Fibroblast of gingiva (primary cell): ENCODE measurements at regions not wholly inside any gene's neighbourhood (a gene's known extent, or its start where the extent isn't known, plus 50 kb on each side); places are given as distances from the start of the nearest gene placed in this dataset.
"Not testable (repeated sequence)": the region's sequence is repeated elsewhere in the genome, so short reads cannot be mapped to it uniquely, and the experiment has no call there.

Source experiments
- DNase-seq: peaks from one replicate; pipeline ENCODE4 v3.0.0-alpha.2; 2011; ENCODE audit warnings: low read depth

GRCh38 chrX:95218976-95219375 lies 1465.7 kb upstream of the DIAPH2 start:
- DNase-seq, result no peak

DNA sequence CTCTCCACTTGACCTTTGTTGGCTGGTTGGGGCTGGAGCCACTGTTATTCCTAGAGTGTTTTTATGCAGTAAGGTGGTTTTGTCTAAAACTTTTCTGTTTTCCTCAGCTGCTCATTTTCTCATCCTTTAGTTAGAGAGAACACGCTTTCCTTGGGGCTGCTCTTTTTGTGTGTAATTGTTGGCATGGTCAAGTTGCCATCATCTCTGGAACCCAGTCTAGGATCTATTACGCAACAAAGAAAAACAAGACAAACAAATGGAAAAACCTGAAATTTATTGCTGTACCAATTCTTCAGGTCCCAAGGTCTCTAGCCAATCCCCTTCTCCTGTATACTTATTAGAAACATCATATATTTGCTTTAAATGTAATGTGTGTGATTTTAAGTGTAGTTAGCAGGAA lies 1436.3 kb upstream of the DIAPH2 start:
- DNase-seq, result no peak

- no peak for DNase-seq
These were observed 1394.2 kb upstream of the DIAPH2 start for GRCh38 chrX:95290455-95290854.

DNA sequence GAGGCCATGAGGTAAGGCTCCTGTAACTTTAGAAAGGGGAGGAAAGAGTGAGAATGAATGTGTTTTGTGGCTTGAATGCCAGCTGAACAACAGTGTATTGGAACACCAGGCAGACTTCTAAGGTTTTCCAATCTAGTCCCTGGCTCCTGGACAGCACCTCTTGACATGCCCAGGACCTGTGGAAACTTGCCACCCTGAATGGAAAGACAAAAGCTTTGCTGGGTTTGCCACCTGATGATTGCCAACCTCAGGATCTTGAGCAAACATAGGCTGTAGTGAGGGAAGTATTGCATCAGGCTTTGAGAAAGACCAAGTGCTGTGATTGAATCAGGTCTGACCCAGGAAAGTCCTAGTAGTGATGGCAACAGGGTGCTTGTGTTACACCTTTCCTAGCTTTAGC lies 1393.1 kb upstream of the DIAPH2 start:
- DNase-seq, result no peak

DNA sequence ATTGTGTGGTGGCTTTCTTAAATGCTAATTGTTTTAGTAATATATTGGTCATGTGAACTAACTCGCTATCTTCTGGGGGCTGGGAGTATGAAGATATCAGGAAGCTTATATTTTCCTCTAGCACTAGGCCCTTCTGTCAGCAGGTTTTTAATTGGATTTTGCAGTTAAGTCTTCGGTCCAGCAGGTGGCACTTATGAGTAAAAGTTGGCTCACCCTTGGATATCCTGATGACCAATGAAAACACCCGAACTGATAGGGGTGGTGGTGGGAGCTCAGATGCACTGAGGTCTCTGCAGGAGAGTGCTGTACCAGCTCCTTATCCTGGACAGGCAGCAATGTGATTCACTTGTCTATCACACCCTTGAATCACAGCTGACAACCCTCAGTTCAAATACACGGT lies 1365.8 kb upstream of the DIAPH2 start:
- DNase-seq, result no peak

DNA sequence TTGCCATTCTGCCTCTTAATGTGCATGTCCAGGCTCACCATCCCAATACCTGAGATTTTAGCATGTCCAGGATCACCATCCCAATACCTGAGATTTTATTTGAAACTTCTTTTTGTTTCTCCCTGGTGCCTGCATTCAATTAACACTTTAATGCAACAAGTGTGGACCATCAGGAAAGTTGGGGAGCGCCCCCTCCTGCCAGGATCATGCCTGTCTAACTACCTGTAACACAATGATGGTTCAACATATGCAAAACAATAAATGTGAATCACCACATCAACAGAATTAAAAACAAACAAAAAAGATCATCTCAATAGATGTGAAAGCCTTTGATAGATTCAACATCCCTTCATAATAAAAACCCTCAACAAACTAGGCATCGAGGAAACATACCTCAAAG lies 1359.5 kb upstream of the DIAPH2 start:
- no peak for DNase-seq

GRCh38 chrX:95330292-95330691 lies 1354.3 kb upstream of the DIAPH2 start:
- no peak for DNase-seq

DNA sequence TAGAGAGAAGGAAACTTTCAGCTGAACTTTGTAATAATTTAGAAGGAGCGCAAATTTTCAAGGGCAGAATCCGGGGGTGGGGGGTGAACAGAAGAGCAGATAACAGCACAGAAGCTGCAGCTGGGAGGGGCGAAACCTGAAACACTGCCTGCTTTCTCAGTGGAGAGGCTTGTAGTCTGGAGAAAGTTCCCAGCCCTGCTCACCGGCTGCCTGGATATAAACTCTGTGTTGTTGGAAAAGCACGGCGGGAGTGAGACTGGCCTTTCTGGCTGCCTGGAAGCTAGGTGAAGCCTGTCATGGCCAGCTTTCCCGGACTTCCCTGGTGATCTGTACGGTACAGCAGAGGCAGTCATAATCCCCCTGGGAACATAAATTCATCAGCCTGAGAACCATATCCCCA lies 1352.1 kb upstream of the DIAPH2 start:
- DNase-seq, result no peak

DNA sequence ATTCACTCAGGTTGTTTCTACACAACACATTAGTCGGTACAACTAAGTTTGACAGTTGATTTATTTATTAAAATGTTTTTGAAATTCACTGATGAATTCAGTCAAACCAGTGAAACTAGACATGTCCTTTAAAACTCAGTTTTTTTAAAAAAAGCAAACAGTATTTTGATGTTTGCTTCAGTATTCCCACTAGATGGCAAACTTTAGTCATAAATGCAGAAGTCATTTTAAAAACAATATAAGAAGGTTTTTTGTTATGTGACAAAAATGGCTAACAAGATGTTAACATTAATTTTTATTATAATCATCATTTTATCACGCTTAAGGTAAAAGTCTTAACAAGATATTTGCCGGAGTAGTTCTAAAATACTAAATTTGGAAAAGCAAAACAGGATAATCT lies 1337.8 kb upstream of the DIAPH2 start:
- no peak for DNase-seq

- no peak for DNase-seq
These were observed 1333.7 kb upstream of the DIAPH2 start for GRCh38 chrX:95350774-95351488.

GRCh38 chrX:95367286-95367685 lies 1317.4 kb upstream of the DIAPH2 start:
- no peak for DNase-seq

DNA sequence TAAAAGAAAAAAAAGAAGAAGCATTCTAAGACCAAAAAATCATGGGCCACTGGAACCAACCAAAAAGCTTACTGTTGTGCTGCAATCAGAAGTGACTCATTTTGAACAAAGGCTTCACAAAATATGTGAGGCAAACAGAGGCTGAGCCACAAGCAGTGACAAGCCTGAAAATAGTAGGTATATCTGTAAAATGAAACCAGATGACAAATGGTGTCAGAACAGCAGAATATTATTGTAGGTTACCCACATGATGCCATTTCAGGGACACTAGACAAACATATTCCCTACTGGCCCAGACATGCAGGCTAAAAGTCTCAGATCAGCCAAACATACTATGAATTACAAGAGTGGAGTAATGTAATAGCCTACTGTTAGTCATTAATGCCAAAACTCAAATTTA lies 1301.8 kb upstream of the DIAPH2 start:
- peak; percentile 6 for DNase-seq

DNA sequence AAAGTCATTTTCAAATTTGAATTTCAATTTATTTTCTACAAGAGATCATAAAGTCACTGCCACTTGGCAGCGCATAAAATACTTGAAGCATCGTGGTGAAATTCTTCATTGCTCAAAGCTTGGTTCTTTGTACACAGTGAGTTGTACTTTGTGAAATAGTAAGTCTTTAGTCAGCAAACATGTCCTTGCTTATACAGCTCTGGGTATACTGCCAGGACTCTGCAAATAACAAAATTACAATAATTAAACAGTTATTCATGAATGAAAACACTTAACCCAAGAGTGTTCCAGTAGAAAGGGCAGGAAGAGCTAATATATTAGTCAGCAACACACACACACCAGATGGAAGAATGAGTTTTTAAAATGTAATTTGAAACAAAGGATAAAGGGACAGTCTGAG lies 1300.9 kb upstream of the DIAPH2 start:
- peak; percentile 35 for DNase-seq

- peak; percentile 47 for DNase-seq
These were observed 1257.3 kb upstream of the DIAPH2 start for GRCh38 chrX:95427389-95427788.

- DNase-seq, result no peak
These were observed 1249.4 kb upstream of the DIAPH2 start for GRCh38 chrX:95435198-95435597.

- DNase-seq, result no peak
These were observed 1242.8 kb upstream of the DIAPH2 start for GRCh38 chrX:95441836-95442235.

DNA sequence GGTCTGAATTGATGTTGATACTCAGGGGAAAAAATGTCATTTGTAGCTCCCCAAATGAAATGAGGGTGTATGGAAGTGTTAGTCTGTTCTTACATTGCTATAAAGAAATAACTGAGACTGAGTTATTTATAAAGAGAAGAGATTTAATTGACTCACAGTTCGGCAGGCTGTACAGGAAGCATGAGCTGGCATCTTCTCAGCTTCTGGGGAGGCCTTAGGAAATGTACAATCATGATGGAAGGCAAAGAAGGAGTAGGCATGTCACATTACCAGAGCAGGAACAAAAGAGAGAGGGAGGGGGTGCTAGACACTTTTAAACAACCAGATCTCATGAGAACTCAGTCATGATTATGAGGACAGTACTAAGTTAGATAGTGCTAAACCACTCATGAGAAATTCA lies 1199.9 kb upstream of the DIAPH2 start:
- no peak for DNase-seq

DNA sequence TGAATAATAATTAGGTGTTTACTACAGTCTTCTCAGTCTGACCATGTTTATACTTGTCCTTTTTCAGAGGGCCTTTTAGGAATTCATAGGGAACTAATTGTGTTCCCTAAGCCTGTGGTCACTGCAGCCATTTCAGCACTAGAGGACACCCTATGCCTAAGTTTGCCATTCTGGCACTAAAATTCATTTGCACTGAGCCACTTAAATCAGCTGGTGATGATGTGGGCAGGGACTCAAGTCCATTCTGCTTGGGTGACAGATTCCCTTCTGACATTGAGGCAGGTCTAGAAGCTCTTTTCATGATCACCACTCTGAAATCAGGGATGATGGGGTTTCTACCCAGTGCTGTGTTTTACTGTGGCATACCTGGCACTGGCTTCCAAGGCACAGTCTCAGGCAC lies 1178.9 kb upstream of the DIAPH2 start:
- DNase-seq, result peak; percentile 1

- no peak for DNase-seq
These were observed 1175.2 kb upstream of the DIAPH2 start for GRCh38 chrX:95509474-95509873.

DNA sequence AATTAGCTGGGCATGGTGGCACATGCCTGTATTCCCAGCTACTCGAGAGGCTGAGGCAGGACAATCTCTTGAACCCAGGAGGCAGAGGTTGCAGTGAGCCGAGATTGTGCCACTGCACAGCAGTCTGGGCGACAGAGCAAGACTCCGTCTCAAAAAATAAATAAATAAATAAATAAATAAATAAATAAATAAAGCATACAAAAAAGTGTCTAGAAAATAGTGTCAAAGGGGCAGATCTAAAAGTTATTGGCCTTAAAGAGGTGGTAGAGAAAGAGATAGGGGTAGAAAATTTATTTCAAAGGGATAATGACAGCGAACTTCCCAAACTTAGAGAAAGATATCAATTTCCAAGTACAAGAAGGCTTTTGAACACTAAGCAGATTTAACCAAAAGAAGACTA lies 1160.6 kb upstream of the DIAPH2 start:
- not testable (repeated sequence) for DNase-seq

DNA sequence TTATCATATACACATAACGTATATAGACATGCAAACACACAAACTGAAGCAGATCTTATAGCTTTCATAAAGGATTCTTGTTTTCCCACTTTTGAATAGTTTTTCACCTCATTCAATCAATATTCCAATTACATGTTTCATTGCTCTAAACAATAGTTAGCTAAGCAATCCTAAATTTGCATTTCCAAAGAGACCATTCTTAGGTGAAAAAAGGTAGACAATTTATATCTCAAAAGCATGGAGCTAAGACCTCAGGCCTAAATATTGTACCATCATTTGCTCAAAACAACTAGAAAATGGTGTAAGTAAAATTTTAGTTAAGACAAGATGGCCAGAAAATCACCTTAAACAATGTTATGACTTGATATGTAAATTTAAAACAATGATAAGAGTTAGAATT lies 1148.5 kb upstream of the DIAPH2 start:
- DNase-seq, result no peak

DNA sequence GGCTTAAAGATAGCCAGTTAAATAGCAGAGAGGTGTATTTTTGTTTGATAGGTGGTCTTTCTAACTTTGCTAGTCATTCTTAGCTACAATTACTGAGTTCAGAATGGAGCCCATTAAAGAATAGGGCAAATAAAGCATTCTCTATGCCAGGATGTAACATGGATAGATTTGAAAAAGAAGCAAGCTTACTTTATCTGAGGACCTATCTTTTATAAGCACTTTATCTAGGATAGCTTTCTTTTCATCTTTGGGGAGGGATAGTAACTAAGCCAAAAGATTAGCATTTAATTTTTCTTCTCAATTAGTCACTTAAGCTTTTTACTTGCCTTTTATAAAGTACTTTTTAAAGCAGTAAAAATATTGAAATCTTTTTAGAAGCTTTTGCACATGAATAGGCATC lies 1148.0 kb upstream of the DIAPH2 start:
- DNase-seq, result no peak

GRCh38 chrX:95539041-95539440 lies 1145.6 kb upstream of the DIAPH2 start:
- DNase-seq, result no peak

- DNase-seq, result not testable (repeated sequence)
These were observed 1135.1 kb upstream of the DIAPH2 start for GRCh38 chrX:95549552-95549951.

DNA sequence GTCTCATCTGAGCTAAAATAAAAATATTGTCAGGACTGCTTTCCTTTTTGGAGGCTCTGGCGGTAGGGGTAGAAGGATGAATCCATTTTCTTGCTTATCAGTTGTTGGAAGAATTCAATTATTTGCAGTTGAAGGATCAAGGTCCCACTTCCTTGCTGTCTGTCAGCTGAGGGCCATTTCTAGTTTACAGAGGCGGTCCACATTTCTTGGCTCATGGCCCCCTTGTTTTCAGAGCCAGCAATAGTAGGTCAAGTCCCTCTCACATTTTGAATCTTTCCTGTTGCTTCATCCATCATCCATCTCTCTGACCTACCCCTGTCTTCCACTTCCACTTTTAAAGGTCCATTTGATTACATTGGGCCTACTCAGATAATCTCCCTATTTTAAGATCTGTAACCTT lies 1099.3 kb upstream of the DIAPH2 start:
- DNase-seq, result no peak
